Naive B cell (primary cell): ENCODE measurements at regions not wholly inside any gene's neighbourhood (a gene's known extent, or its start where the extent isn't known, plus 50 kb on each side); places are given as distances from the start of the nearest gene placed in this dataset.
"Not testable (repeated sequence)": the region's sequence is repeated elsewhere in the genome, so short reads cannot be mapped to it uniquely, and the experiment has no call there.

ENCODE experiments used
- ATAC-seq, 2 donors: fragments of 150-1000 bp; cut with Tn5 transposase; 2 replicates each; pipeline ENCODE4 v1.10.0; 2021; ENCODE audit warnings: low read depth in 2 of 2, mild to moderate bottlenecking in 2 of 2, moderate library complexity in 2 of 2
- DNase-seq: peaks from one replicate; pipeline ENCODE4 v3.0.0; 2022
- H3K27ac Mint-ChIP-seq, 6 donors: one replicate each; pipeline ENCODE4 v1.8.0; 2020 to 2022; ENCODE audit warnings: mild to moderate bottlenecking in 6 of 6, mixed read lengths in 6 of 6, moderate library complexity in 5 of 6, inconsistent platforms in 2 of 6
- H3K27me3 Mint-ChIP-seq, 3 donors: one replicate each; pipeline ENCODE4 v1.8.0; 2021 to 2022; ENCODE audit warnings: mixed read lengths in 3 of 3, mild to moderate bottlenecking in 1 of 3
- H3K36me3 Mint-ChIP-seq, 2 donors: one replicate each; pipeline ENCODE4 v1.8.0; 2020 to 2022; ENCODE audit warnings: mixed read lengths in 2 of 2, inconsistent platforms in 1 of 2, mild to moderate bottlenecking in 1 of 2
- H3K4me1 Mint-ChIP-seq, 3 donors: one replicate each; pipeline ENCODE4 v1.8.0; 2020 to 2022; ENCODE audit warnings: mixed read lengths in 3 of 3, inconsistent platforms in 1 of 3, mild to moderate bottlenecking in 1 of 3, moderate library complexity in 1 of 3
- H3K4me3 Mint-ChIP-seq, 8 donors: one replicate each; pipeline ENCODE4 v1.8.0; 2020 to 2022; ENCODE audit warnings: mild to moderate bottlenecking in 8 of 8, mixed read lengths in 8 of 8, moderate library complexity in 8 of 8, inconsistent platforms in 2 of 8
- H3K9me3 Mint-ChIP-seq, 7 donors: one replicate each; pipeline ENCODE4 v1.8.0; 2020 to 2022; ENCODE audit warnings: mixed read lengths in 7 of 7, mild to moderate bottlenecking in 5 of 7, inconsistent platforms in 2 of 7, moderate library complexity in 1 of 7

GRCh38 chr1:177435364-177435763 is 264.6 kb downstream of the BRINP2 start:
- H3K9me3 Mint-ChIP-seq, result peaks cover 0 to 16% (median 1%) of the 10 kb centered on the region in 7 donors
- peaks cover 0 to 11% (median 0%) of the 10 kb centered on the region in 3 donors for H3K27me3 Mint-ChIP-seq
- ATAC-seq (no peak), DNase-seq (no peak)
- no peak overlapping the region for H3K4me3 Mint-ChIP-seq
- no peaks in the 10 kb centered on the region for H3K4me1 Mint-ChIP-seq
- H3K27ac Mint-ChIP-seq, result no peak overlapping the region
- no peaks in the 10 kb centered on the region for H3K36me3 Mint-ChIP-seq

DNA sequence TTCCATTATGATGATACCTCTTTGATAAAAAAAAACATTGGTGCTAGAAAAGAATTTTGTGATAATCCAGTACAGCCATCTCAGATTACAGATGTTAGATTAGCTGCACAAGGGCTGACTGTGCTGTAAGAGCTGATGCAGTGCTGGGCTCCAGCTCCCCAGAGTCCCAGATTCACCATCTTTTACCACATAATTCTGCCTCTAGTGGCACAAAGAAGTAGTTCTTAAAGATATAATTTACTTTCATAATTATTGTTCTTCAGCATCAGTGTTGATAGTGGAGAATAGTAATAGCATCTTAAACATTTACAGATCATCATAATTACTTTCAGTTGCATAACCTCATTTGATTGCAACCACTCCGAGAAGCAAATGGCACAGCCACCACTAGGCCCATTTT is 262.1 kb downstream of the BRINP2 start:
- no peak overlapping the region for H3K4me3 Mint-ChIP-seq
- no peak for ATAC-seq
- H3K27ac Mint-ChIP-seq, result no peak overlapping the region
- H3K36me3 Mint-ChIP-seq, result no peaks in the 10 kb centered on the region
- peaks cover 0 to 6% (median 0%) of the 10 kb centered on the region in 3 donors for H3K27me3 Mint-ChIP-seq
- no peaks in the 10 kb centered on the region for H3K4me1 Mint-ChIP-seq
- peaks cover 0 to 13% (median 1%) of the 10 kb centered on the region in 7 donors for H3K9me3 Mint-ChIP-seq
- DNase-seq, result no peak

DNA sequence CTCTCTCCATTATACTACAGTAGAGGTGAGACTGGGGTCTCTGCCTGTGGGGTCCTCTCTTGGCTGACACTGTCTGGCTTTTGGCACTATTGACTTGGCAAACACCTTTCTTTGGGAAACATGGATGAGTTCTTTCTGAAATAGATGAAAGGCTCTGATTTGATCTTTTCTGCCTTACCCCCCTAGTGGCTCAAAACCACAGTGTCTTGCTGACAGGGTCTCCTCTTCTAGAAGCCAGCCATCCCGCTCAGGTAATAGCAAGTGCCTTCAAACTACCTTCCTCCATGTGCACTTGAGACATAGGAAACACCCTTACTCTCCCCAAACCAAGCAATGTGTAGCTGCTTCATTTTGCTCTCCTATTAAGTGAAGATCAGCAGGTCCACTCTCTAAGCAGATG is 260.4 kb downstream of the BRINP2 start:
- Mint-ChIP-seq H3K27ac (no peak overlapping the region), H3K9me3 (peaks cover 0 to 12% (median 1%) of the 10 kb centered on the region in 7 donors), H3K4me3 (no peak overlapping the region), H3K36me3 (no peaks in the 10 kb centered on the region), H3K4me1 (no peaks in the 10 kb centered on the region), H3K27me3 (peaks cover 0 to 6% (median 0%) of the 10 kb centered on the region in 3 donors)
- DNase-seq (no peak), ATAC-seq (no peak)

- peaks cover 0 to 6% (median 0%) of the 10 kb centered on the region in 3 donors for H3K27me3 Mint-ChIP-seq
- DNase-seq (no peak), ATAC-seq (no peak)
- H3K27ac Mint-ChIP-seq, result no peak overlapping the region
- peaks cover 0 to 8% (median 0%) of the 10 kb centered on the region in 7 donors for H3K9me3 Mint-ChIP-seq
- H3K4me3 Mint-ChIP-seq, result no peak overlapping the region
- H3K4me1 Mint-ChIP-seq, result no peaks in the 10 kb centered on the region
- H3K36me3 Mint-ChIP-seq, result no peaks in the 10 kb centered on the region
Measured at GRCh38 chr1:177429234-177429633, 258.5 kb downstream of the BRINP2 start.

- no peaks in the 10 kb centered on the region for H3K36me3 Mint-ChIP-seq
- ATAC-seq (no peak), DNase-seq (no peak)
- peaks cover 0 to 8% (median 0%) of the 10 kb centered on the region in 7 donors for H3K9me3 Mint-ChIP-seq
- H3K4me1 Mint-ChIP-seq, result no peaks in the 10 kb centered on the region
- H3K4me3 Mint-ChIP-seq, result no peak overlapping the region
- H3K27ac Mint-ChIP-seq, result no peak overlapping the region
- H3K27me3 Mint-ChIP-seq, result peaks cover 0 to 6% (median 0%) of the 10 kb centered on the region in 3 donors
Measured at GRCh38 chr1:177427811-177428210, 257.1 kb downstream of the BRINP2 start.

- DNase-seq (no peak), ATAC-seq (no peak)
- Mint-ChIP-seq H3K27ac (no peak overlapping the region), H3K36me3 (no peaks in the 10 kb centered on the region), H3K4me3 (no peak overlapping the region), H3K4me1 (no peaks in the 10 kb centered on the region), H3K27me3 (peaks cover 0 to 6% (median 0%) of the 10 kb centered on the region in 3 donors), H3K9me3 (peaks cover 0 to 5% (median 2%) of the 10 kb centered on the region in 7 donors)
Measured at GRCh38 chr1:177426497-177426896, 255.7 kb downstream of the BRINP2 start.

- no peaks in the 10 kb centered on the region for H3K36me3 Mint-ChIP-seq
- no peaks in the 10 kb centered on the region for H3K27me3 Mint-ChIP-seq
- H3K27ac Mint-ChIP-seq, result no peak overlapping the region
- H3K4me3 Mint-ChIP-seq, result no peak overlapping the region
- DNase-seq (no peak), ATAC-seq (no peak)
- no peaks in the 10 kb centered on the region for H3K4me1 Mint-ChIP-seq
- peaks cover 0 to 5% (median 2%) of the 10 kb centered on the region in 7 donors for H3K9me3 Mint-ChIP-seq
Measured at GRCh38 chr1:177425199-177425598, 254.4 kb downstream of the BRINP2 start.

- Mint-ChIP-seq H3K4me1 (no peaks in the 10 kb centered on the region), H3K27ac (no peak overlapping the region), H3K27me3 (no peaks in the 10 kb centered on the region), H3K4me3 (no peak overlapping the region), H3K9me3 (peaks cover 0 to 5% (median 2%) of the 10 kb centered on the region in 7 donors), H3K36me3 (no peaks in the 10 kb centered on the region)
- ATAC-seq (no peak), DNase-seq (no peak)
Measured at GRCh38 chr1:177424744-177425143, 254.0 kb downstream of the BRINP2 start.

DNA sequence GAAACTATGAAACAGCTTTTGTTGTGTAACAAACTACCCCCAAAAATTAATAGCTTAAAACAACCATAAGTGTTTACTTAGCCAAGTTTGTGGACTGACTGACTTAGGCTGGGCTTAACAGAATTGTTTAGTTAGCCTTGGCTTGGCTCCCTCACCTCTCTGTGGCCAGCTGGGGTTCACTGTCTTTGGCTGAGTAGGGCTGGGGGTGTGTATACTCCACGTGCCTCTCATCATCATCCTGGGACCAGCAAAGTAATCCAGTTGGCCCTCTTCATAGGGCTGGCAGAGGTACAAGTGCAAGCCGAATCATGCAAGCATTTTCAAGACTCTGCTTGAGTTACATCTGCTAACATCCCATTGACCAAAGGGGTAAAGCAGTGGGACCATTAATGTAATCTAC is 252.3 kb downstream of the BRINP2 start:
- H3K4me3 Mint-ChIP-seq, result no peak overlapping the region
- H3K36me3 Mint-ChIP-seq, result no peaks in the 10 kb centered on the region
- no peak for DNase-seq

GRCh38 chr1:177413982-177414596 is 243.3 kb downstream of the BRINP2 start:
- Mint-ChIP-seq H3K4me1 (no peaks in the 10 kb centered on the region), H3K36me3 (no peaks in the 10 kb centered on the region), H3K27ac (no peak overlapping the region), H3K4me3 (no peak overlapping the region), H3K9me3 (peaks cover 0 to 7% (median 1%) of the 10 kb centered on the region in 7 donors), H3K27me3 (peaks cover 0 to 5% (median 0%) of the 10 kb centered on the region in 3 donors)
- no peak for ATAC-seq
- no peak for DNase-seq

More for the DNA sequence above, 252.3 kb downstream of the BRINP2 start:
- Mint-ChIP-seq H3K27ac (no peak overlapping the region), H3K9me3 (peaks cover 0 to 5% (median 2%) of the 10 kb centered on the region in 7 donors), H3K4me1 (no peaks in the 10 kb centered on the region), H3K27me3 (no peaks in the 10 kb centered on the region)
- ATAC-seq, result no peak

DNA sequence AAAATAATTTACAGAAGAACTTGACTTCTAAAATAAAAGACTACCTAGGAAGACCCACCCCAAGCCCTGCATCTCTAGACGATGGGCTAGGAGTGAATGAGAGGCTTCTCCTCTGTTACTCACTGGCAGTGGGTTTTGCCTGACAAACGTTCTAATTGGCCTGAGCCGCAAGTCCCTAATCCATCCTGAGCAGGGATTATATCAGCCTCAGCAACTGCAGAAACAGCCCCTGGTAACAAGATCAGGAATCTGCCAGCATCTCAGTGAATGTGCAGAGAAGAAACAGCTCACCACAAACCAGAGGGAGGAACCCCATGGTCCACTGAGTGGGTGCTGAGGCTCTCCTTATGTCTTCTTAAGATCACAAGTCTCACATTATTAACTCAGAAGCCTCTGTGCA is 240.6 kb downstream of the BRINP2 start:
- Mint-ChIP-seq H3K27ac (no peak overlapping the region), H3K36me3 (peaks cover 0 to 8% of the 10 kb centered on the region in 2 donors), H3K4me1 (no peaks in the 10 kb centered on the region), H3K4me3 (no peak overlapping the region), H3K9me3 (peaks cover 0 to 20% (median 9%) of the 10 kb centered on the region in 7 donors), H3K27me3 (peaks cover 0 to 5% (median 0%) of the 10 kb centered on the region in 3 donors)
- DNase-seq (no peak), ATAC-seq (no peak)

DNA sequence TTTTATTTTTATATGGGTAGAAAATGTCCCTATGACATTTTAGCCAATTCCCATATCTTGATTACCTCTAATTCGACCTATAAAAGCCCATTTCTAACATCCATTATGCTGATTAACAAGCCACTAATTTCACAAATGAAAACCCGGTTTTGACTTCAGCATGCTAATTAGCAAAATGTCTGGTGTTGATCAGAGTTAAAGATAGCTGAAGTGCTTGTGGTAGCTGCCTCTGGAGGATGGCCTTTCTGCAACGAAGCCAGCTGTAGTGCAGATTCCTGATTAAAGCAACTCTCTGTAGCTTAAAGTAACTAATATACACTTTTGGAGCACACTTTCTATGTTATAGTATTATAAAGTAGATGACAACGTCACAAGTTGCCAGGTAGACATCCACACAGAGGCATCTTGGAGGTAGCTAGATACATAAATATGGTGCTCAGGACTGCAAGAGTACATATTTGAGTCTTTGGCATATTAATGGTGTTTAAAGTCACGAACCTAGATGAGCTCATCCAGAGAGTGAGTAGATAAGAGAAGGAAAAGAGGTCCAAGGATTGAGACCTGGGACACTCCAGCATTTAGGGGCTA is 239.5 kb downstream of the BRINP2 start:
- ATAC-seq, result no peak
- Mint-ChIP-seq H3K36me3 (peaks cover 0 to 8% of the 10 kb centered on the region in 2 donors), H3K4me1 (no peaks in the 10 kb centered on the region), H3K9me3 (peaks cover 0 to 20% (median 9%) of the 10 kb centered on the region in 7 donors), H3K4me3 (no peak overlapping the region), H3K27ac (no peak overlapping the region), H3K27me3 (peaks cover 0 to 5% (median 0%) of the 10 kb centered on the region in 3 donors)
- no peak for DNase-seq

- ATAC-seq, H3K36me3 Mint-ChIP-seq, H3K27me3 Mint-ChIP-seq, H3K4me3 Mint-ChIP-seq, DNase-seq, H3K4me1 Mint-ChIP-seq, H3K27ac Mint-ChIP-seq: not testable (repeated sequence)
- peaks cover 0 to 20% (median 10%) of the 10 kb centered on the region in 7 donors for H3K9me3 Mint-ChIP-seq
Measured at GRCh38 chr1:177406323-177406722, 235.6 kb downstream of the BRINP2 start.

DNA sequence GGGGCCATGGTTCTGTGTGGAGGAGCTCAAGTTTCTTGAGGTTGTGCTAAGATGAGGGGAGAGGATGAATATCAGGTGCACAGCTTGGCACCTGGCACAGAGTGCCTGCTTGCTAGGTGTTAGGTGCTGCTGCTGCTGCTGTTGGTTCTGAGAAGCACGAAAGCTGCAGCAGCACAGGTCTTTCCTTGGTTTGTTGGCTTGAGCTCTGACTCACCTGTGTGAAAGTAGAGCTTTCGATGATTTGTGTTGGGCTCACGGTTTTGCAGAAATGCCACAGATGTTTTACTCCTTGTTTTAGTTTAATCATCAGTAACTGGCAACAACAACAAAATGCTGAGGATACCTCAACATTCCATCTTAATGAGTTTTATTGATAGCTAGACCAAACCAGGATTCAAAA is 221.6 kb downstream of the BRINP2 start:
- Mint-ChIP-seq H3K27me3 (peaks cover 0 to 5% (median 0%) of the 10 kb centered on the region in 3 donors), H3K9me3 (peaks cover 0 to 23% (median 4%) of the 10 kb centered on the region in 7 donors), H3K4me1 (no peaks in the 10 kb centered on the region), H3K27ac (no peak overlapping the region), H3K36me3 (no peaks in the 10 kb centered on the region), H3K4me3 (no peak overlapping the region)
- ATAC-seq, result no peak
- no peak for DNase-seq
